Activated naive CD8-positive, alpha-beta T cell treated with anti-CD3 and anti-CD28 coated beads, Interleukin-2, amount 50 U/mL, for 16 hours (primary cell): ENCODE measurements at regions not wholly inside any gene's neighbourhood (a gene's known extent, or its start where the extent isn't known, plus 50 kb on each side); places are given as distances from the start of the nearest gene placed in this dataset.
"Not testable (repeated sequence)": the region's sequence is repeated elsewhere in the genome, so short reads cannot be mapped to it uniquely, and the experiment has no call there.

ENCODE experiments used
- DNase-seq: peaks from one replicate; pipeline ENCODE4 v3.0.0-alpha.2; 2020; ENCODE audit warnings: low read depth, low spot score

- DNase-seq, result no peak
These were observed 181.6 kb upstream of the GHR start for GRCh38 chr5:42241636-42242035.

DNA sequence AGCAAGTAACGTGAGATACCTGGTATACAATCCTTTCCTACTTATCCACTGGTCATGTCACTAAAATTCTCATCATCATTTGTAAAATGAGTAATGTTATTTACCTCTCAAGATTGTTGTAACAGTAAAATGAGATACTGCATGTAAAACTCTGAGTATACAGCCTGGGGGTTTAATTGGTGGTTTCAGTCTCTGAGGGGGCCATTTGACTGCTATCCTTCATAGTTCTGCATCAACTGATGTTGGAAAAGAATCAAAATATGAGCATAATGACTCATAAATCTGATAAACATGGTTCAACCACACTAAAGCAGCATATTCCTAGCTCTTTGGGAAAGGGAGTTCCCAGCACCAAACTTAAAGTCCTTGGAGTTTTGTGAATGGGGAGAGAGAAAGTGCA lies 181.0 kb upstream of the GHR start:
- no peak for DNase-seq

DNA sequence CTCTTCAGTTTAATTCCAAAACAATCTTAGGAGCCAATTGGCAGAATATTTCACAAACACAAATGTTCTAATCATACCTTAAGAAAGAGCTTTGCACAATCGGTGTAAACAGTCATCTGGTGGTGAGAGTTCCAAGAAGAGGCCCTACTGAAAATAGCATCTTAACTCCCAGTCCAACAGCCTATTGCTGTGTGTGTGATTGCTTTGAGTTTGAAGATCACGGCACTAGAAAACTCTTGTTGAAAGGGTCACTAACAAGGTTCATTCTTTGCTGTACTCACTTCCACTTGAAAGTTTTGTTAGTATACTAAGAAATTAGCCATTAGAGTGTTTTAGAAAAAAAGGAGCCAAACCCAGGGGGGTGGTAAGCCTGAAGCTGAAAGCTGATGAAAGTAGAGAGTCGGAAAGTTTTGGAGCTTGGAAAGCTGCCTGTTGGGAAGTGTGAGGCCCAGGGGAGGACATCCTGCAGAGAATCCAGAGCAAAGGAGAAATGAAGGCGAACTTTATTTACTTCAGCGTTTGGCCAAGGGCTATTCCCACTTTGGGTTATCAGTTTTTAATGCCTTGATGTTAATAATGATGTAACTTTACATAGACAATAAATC lies 180.3 kb upstream of the GHR start:
- DNase-seq, result no peak

- no peak for DNase-seq
These were observed 170.9 kb upstream of the GHR start for GRCh38 chr5:42252306-42252705.

DNA sequence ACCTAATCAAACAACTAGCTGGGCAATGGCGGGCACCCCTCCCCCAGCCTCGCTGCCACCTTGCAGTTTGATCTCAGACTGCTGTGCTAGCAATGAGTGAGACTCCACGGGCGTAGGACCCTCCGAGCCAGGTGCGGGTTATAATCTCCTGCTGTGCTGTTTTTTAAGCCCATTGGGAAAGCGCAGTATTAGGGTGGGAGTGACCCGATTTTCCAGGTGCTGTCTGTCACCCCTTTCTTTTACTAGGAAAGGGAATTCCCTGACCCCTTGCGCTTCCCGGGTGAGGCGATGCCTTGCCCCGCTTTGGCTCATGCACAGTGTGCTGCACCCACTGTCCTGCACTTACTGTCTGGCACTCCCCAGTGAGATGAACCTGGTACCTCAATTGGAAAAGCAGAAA lies 163.3 kb upstream of the GHR start:
- not testable (repeated sequence) for DNase-seq

- no peak for DNase-seq
These were observed 156.1 kb upstream of the GHR start for GRCh38 chr5:42267091-42267490.

DNA sequence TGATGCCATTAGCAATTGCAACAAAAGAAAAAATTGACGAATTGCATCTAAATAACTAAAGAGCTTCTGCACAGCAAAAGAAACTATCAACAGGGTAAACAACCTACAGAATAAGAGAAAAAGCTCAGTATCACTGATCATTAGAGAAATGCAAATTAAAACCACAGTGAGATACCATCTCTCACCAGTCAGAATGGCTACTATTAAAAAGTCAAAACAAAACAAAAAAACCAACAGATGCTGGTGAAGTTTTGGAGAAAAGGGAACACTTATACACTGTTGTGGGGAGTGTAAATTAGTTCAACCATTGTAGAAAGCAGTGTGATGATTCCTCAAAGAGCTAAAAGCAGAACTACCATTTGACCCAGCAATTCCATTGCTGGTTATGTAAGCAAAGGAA lies 155.1 kb upstream of the GHR start:
- not testable (repeated sequence) for DNase-seq

- no peak for DNase-seq
These were observed 154.6 kb upstream of the GHR start for GRCh38 chr5:42268630-42269029.

GRCh38 chr5:42270771-42271170 lies 152.5 kb upstream of the GHR start:
- DNase-seq, result no peak

DNA sequence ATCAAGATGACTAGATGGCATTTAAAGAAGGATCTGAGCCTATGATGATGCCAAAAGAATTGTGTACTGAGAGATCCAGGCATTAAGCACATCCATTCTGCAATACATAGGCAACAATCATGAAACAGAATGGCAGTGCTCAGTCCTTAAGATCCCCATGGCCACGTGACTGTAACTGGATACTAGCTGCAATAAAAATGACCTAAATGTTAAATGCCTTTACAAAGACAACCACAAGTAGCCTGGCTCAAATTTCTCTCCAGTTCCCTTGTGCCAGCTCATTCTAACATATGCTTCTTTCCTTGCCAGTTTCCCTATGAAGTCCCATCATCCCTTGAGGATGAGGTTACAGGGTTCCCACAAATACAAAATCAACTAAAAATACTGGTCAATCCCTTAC lies 148.3 kb upstream of the GHR start:
- DNase-seq, result no peak

- DNase-seq, result no peak
These were observed 145.9 kb upstream of the GHR start for GRCh38 chr5:42277293-42277692.

- no peak for DNase-seq
These were observed 138.7 kb upstream of the GHR start for GRCh38 chr5:42284584-42284983.

DNA sequence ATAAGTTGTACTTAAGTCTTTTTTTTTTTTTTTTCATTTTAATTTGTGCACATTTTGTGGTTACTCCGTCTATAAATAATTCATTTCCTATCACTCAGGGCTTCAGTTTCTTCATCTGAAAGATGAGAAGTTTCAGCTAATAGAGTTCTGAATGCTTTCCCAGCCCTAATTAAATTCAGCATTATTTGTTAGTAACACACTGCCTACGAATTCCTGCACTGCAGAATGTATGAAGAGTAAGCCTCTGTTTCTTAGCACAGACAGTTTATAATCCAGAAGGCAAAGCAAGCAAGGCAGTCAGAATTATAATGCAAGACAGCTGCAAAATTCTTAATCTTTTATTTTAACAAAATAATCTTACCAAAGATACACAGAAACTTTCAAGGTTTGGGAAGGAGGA lies 138.0 kb upstream of the GHR start:
- DNase-seq, result no peak

- DNase-seq, result no peak
These were observed 122.7 kb upstream of the GHR start for GRCh38 chr5:42300496-42300895.

- DNase-seq, result no peak
These were observed 121.9 kb upstream of the GHR start for GRCh38 chr5:42301349-42301748.

GRCh38 chr5:42302186-42302585 lies 121.1 kb upstream of the GHR start:
- DNase-seq, result no peak

DNA sequence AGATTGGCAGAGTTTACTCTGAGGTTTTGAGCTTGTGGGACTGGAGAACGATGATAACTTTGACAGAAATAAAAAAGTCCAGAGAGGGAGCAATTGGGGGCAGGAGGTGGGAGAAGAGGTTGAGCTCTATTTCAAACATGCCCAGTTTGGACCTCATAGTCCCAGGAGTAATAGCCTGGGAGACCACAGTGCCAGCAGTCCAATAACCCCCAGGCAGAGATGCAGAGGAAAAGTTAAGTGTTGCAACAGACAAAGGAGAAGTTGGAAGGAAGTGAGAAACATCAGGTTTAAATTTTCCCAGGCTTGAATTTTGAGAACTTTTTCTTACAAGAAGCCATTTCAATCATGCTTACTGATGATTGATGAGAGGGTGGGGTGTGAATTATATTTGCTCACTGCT lies 117.0 kb upstream of the GHR start:
- no peak for DNase-seq

DNA sequence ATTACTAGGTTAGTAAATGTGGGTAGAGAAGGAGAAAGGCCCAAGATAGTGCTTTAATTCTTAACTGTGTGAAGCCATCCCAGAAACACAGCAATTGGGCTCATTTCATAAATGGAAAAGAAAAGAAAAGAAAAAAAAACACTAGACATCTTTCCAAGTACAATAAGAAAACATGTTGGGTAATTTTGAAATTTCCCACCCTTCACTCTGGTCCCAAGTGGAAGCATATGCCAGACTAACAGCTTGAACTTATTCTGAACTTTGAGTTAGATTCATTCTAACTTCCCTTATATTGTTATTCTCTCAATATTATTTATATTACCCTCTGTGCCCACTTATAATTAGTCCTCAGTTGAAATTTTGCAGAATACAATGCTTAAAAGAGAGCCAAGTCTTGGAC lies 113.4 kb upstream of the GHR start:
- DNase-seq, result no peak

DNA sequence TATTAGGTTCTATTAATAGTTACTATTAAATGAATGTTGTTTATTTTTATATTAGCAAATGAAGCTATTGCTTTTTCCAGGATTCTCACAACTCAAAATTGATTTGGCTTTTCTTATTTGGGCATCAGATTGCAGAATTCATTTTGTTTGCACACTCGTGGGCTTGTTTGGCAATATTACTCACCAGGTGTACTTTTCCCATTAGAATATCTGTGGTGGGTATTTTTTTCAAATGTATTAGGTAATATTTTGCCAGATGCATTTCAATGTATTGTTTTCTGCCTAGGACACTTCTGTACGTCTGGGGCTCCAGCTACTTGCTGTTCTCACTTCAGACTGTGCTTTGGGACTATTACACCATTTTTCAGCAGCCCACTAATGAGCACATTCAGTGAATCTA lies 108.0 kb upstream of the GHR start:
- DNase-seq, result no peak

DNA sequence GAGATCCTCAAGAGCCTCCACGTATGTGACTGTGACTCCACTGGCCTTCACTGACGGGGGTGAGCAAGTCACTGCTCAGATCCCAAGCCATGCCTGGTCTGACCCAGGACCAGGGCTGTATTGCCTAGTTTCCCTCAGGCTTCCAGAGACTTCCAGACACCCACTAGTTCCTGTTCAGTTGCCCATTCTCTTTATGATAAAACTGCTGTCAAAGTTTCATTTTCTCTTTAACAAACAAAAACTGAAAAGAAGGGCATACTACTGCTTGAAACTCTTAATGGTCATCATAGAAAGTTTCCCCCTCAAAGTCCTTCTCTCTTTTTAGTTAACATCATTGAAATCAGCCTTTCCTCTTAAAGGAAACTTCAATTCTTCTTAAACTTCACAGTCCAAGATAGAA lies 105.7 kb upstream of the GHR start:
- no peak for DNase-seq

DNA sequence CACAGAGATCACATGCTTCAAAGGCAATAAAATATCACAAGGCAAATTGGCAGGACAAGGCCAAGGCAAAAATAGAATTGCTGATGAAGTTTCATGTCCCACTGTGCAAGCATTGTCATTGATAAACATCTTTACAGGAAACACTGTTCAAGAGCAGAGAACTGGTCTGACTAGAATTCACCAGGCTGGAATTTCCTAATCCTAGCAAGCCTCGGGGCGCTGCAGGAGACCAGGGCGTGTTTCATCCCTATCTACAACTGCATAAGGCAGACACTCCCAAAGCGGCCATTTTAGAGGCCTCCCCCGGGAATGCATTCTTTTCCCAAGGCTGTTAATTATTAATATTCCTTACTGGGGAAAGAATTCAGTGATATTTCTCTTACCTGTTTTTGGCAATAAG lies 103.7 kb upstream of the GHR start:
- not testable (repeated sequence) for DNase-seq

- DNase-seq, result no peak
These were observed 101.5 kb upstream of the GHR start for GRCh38 chr5:42321785-42322184.

DNA sequence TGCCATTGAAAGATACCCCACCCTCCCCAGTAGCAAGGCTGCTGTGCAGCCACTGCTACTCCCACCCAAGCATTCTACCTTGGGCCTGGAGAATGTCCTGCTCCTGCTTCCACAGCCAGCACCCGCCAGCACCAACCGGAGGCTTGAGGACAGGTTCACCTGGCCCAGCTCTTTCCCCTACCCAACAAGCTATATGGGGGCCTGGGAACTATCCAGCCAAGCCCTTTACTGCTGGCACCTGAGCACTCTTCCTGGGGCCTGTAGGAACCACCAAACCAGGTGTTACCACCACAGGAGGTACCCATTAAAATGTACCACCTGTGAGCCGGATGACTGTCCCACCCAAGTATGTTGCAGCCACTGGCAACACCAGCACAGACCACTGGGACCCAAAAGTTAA lies 86.1 kb upstream of the GHR start:
- no peak for DNase-seq

GRCh38 chr5:42337607-42338006 lies 85.6 kb upstream of the GHR start:
- DNase-seq, result no peak
